ENCODE measurements at regions not wholly inside any gene's neighbourhood (a gene's known extent, or its start where the extent isn't known, plus 50 kb on each side); places are given as distances from the start of the nearest gene placed in this dataset.
"Not testable (repeated sequence)": the region's sequence is repeated elsewhere in the genome, so short reads cannot be mapped to it uniquely, and the experiment has no call there.

- Histone ChIP-seq H2AFZ (ENCODE audit: low read length) (no peak overlapping the region), H3K36me3 (replicated peaks in 1 of 2; ENCODE audit: control insufficient read depth in 2 of 2, insufficient read depth in 2 of 2, low read length in 2 of 2) (no peaks in the 10 kb centered on the region), H2BK12ac (ENCODE audit: low read length) (no peak overlapping the region), H4K91ac (ENCODE audit: low read depth, low read length, poor library complexity) (no peak overlapping the region), H3K14ac (ENCODE audit: low read length) (no peak overlapping the region), H3K4me2 (ENCODE audit: insufficient read depth, low read length, poor library complexity, severe bottlenecking) (no peak overlapping the region), H2BK120ac (ENCODE audit: low read depth, low read length) (no peak overlapping the region), H3K27ac (replicated peaks; ENCODE audit: low read length) (no peak overlapping the region), H3K4me1 (ENCODE audit: control insufficient read depth in 2 of 2, insufficient read depth in 1 of 2, low read depth in 1 of 2, low read length in 2 of 2) (peaks cover 0 to 3% of the 10 kb centered on the region in 2 donors), H3K9ac (ENCODE audit: low read depth, low read length, poor library complexity) (no peak overlapping the region), H3K4ac (ENCODE audit: low read length) (no peak overlapping the region), H2BK15ac (ENCODE audit: low read length) (no peak overlapping the region), H3K4me3 (ENCODE audit: low read length in 2 of 2) (no peak overlapping the region), H3K9me3 (replicated peaks in 1 of 2; ENCODE audit: control insufficient read depth in 2 of 2, insufficient read depth in 1 of 2, low read depth in 1 of 2, low read length in 2 of 2) (no peaks in the 10 kb centered on the region), H3K18ac (ENCODE audit: low read length) (no peak overlapping the region), H2AK5ac (ENCODE audit: low read depth, low read length) (no peak overlapping the region), H2BK5ac (ENCODE audit: low read length) (no peak overlapping the region), H3K27me3 (ENCODE audit: control insufficient read depth in 3 of 3, insufficient read depth in 3 of 3, low read depth in 1 of 3, low read length in 3 of 3) (no peaks in the 10 kb centered on the region), H3K79me1 (ENCODE audit: low read depth, low read length) (no peaks in the 10 kb centered on the region), H3K23ac (ENCODE audit: low read depth, low read length, poor library complexity) (no peak overlapping the region), H4K8ac (ENCODE audit: low read depth, low read length) (no peak overlapping the region)
- no CpG with 5 or more reads among the region's 3 CpGs for WGBS, 2 donors (ENCODE audit: extremely low coverage in 2 of 2, insufficient read length in 2 of 2, insufficient replicate concordance in 1 of 2)
- DNase-seq (ENCODE audit: low spot score), result no peak
These were observed 343.1 kb upstream of the FRG2C start for GRCh38 chr3:75321060-75321459.

- no CpG with 5 or more reads among the region's 2 CpGs for WGBS, 2 donors (ENCODE audit: extremely low coverage in 2 of 2, insufficient read length in 2 of 2, insufficient replicate concordance in 1 of 2)
These were observed 340.2 kb upstream of the FRG2C start for GRCh38 chr3:75323936-75324335.

GRCh38 chr3:75325716-75326115, 338.4 kb upstream of the FRG2C start:
- Histone ChIP-seq H3K9me3 (replicated peaks in 1 of 2; ENCODE audit: control insufficient read depth in 2 of 2, insufficient read depth in 1 of 2, low read depth in 1 of 2, low read length in 2 of 2) (no peaks in the 10 kb centered on the region), H4K91ac (ENCODE audit: low read depth, low read length, poor library complexity) (no peak overlapping the region), H3K4me1 (ENCODE audit: control insufficient read depth in 2 of 2, insufficient read depth in 1 of 2, low read depth in 1 of 2, low read length in 2 of 2) (peaks cover 0 to 13% of the 10 kb centered on the region in 2 donors), H3K36me3 (replicated peaks in 1 of 2; ENCODE audit: control insufficient read depth in 2 of 2, insufficient read depth in 2 of 2, low read length in 2 of 2) (no peaks in the 10 kb centered on the region), H2AK5ac (ENCODE audit: low read depth, low read length) (no peak overlapping the region), H3K23ac (ENCODE audit: low read depth, low read length, poor library complexity) (no peak overlapping the region), H3K4me3 (ENCODE audit: low read length in 2 of 2) (no peak overlapping the region), H2BK12ac (ENCODE audit: low read length) (no peak overlapping the region), H2BK15ac (ENCODE audit: low read length) (no peak overlapping the region), H3K4me2 (ENCODE audit: insufficient read depth, low read length, poor library complexity, severe bottlenecking) (no peak overlapping the region), H2BK120ac (ENCODE audit: low read depth, low read length) (no peak overlapping the region), H3K27ac (replicated peaks; ENCODE audit: low read length) (no peak overlapping the region), H2AFZ (ENCODE audit: low read length) (no peak overlapping the region), H4K8ac (ENCODE audit: low read depth, low read length) (no peak overlapping the region), H3K18ac (ENCODE audit: low read length) (no peak overlapping the region), H3K4ac (ENCODE audit: low read length) (no peak overlapping the region), H2BK5ac (ENCODE audit: low read length) (no peak overlapping the region), H3K14ac (ENCODE audit: low read length) (no peak overlapping the region), H3K79me1 (ENCODE audit: low read depth, low read length) (no peaks in the 10 kb centered on the region), H3K9ac (ENCODE audit: low read depth, low read length, poor library complexity) (no peak overlapping the region), H3K27me3 (ENCODE audit: control insufficient read depth in 3 of 3, insufficient read depth in 3 of 3, low read depth in 1 of 3, low read length in 3 of 3) (no peaks in the 10 kb centered on the region)
- no peak for DNase-seq (ENCODE audit: low spot score)
- WGBS, 2 donors (ENCODE audit: extremely low coverage in 2 of 2, insufficient read length in 2 of 2, insufficient replicate concordance in 1 of 2), result no CpG with 5 or more reads among the region's 2 CpGs

More at GRCh38 chr3:75323936-75324335, 340.2 kb upstream of the FRG2C start:
- H3K23ac ChIP-seq (ENCODE audit: low read depth, low read length, poor library complexity); H3K14ac ChIP-seq (ENCODE audit: low read length); H2BK15ac ChIP-seq (ENCODE audit: low read length); H3K4me1 ChIP-seq (ENCODE audit: control insufficient read depth in 2 of 2, insufficient read depth in 1 of 2, low read depth in 1 of 2, low read length in 2 of 2); H3K4ac ChIP-seq (ENCODE audit: low read length); H3K79me1 ChIP-seq (ENCODE audit: low read depth, low read length); H4K8ac ChIP-seq (ENCODE audit: low read depth, low read length); H3K9ac ChIP-seq (ENCODE audit: low read depth, low read length, poor library complexity); H3K4me2 ChIP-seq (ENCODE audit: insufficient read depth, low read length, poor library complexity, severe bottlenecking); H2BK5ac ChIP-seq (ENCODE audit: low read length); H4K91ac ChIP-seq (ENCODE audit: low read depth, low read length, poor library complexity); H2AFZ ChIP-seq (ENCODE audit: low read length); H3K9me3 ChIP-seq (replicated peaks in 1 of 2; ENCODE audit: control insufficient read depth in 2 of 2, insufficient read depth in 1 of 2, low read depth in 1 of 2, low read length in 2 of 2); H2BK120ac ChIP-seq (ENCODE audit: low read depth, low read length); H3K36me3 ChIP-seq (replicated peaks in 1 of 2; ENCODE audit: control insufficient read depth in 2 of 2, insufficient read depth in 2 of 2, low read length in 2 of 2); H3K27me3 ChIP-seq (ENCODE audit: control insufficient read depth in 3 of 3, insufficient read depth in 3 of 3, low read depth in 1 of 3, low read length in 3 of 3); H2AK5ac ChIP-seq (ENCODE audit: low read depth, low read length); H2BK12ac ChIP-seq (ENCODE audit: low read length); H3K27ac ChIP-seq (replicated peaks; ENCODE audit: low read length); DNase-seq (ENCODE audit: low spot score); H3K4me3 ChIP-seq (ENCODE audit: low read length in 2 of 2); H3K18ac ChIP-seq (ENCODE audit: low read length): not testable (repeated sequence)

- no peak overlapping the region for H3K4me2 ChIP-seq (ENCODE audit: insufficient read depth, low read length, poor library complexity, severe bottlenecking)
- peak overlapping the region; percentile 1 for H3K14ac ChIP-seq (ENCODE audit: low read length)
- no peak overlapping the region for H3K4me3 ChIP-seq (ENCODE audit: low read length in 2 of 2)
- H3K27me3 ChIP-seq (ENCODE audit: control insufficient read depth in 3 of 3, insufficient read depth in 3 of 3, low read depth in 1 of 3, low read length in 3 of 3), result no peaks in the 10 kb centered on the region
- no peak overlapping the region for H3K4ac ChIP-seq (ENCODE audit: low read length)
- no peak overlapping the region for H2BK120ac ChIP-seq (ENCODE audit: low read depth, low read length)
- no peak overlapping the region for H3K27ac ChIP-seq (replicated peaks; ENCODE audit: low read length)
- no peak overlapping the region for H2BK15ac ChIP-seq (ENCODE audit: low read length)
- H2BK12ac ChIP-seq (ENCODE audit: low read length), result no peak overlapping the region
- H3K23ac ChIP-seq (ENCODE audit: low read depth, low read length, poor library complexity), result no peak overlapping the region
- H2AK5ac ChIP-seq (ENCODE audit: low read depth, low read length), result no peak overlapping the region
- H2BK5ac ChIP-seq (ENCODE audit: low read length), result no peak overlapping the region
- no peaks in the 10 kb centered on the region for H3K36me3 ChIP-seq (replicated peaks in 1 of 2; ENCODE audit: control insufficient read depth in 2 of 2, insufficient read depth in 2 of 2, low read length in 2 of 2)
- no peaks in the 10 kb centered on the region for H3K79me1 ChIP-seq (ENCODE audit: low read depth, low read length)
- no peak overlapping the region for H3K18ac ChIP-seq (ENCODE audit: low read length)
- no peak for DNase-seq (ENCODE audit: low spot score)
- no peaks in the 10 kb centered on the region for H3K9me3 ChIP-seq (replicated peaks in 1 of 2; ENCODE audit: control insufficient read depth in 2 of 2, insufficient read depth in 1 of 2, low read depth in 1 of 2, low read length in 2 of 2)
- no peak overlapping the region for H2AFZ ChIP-seq (ENCODE audit: low read length)
- no peak overlapping the region for H3K9ac ChIP-seq (ENCODE audit: low read depth, low read length, poor library complexity)
- peaks cover 0 to 13% of the 10 kb centered on the region in 2 donors for H3K4me1 ChIP-seq (ENCODE audit: control insufficient read depth in 2 of 2, insufficient read depth in 1 of 2, low read depth in 1 of 2, low read length in 2 of 2)
- H4K91ac ChIP-seq (ENCODE audit: low read depth, low read length, poor library complexity), result no peak overlapping the region
- H4K8ac ChIP-seq (ENCODE audit: low read depth, low read length), result no peak overlapping the region
- no CpG with 5 or more reads among the region's 9 CpGs for WGBS, 2 donors (ENCODE audit: extremely low coverage in 2 of 2, insufficient read length in 2 of 2, insufficient replicate concordance in 1 of 2)
These were observed 336.7 kb upstream of the FRG2C start for GRCh38 chr3:75327453-75327852.

Data from neuronal stem cell (in vitro differentiated cells).